HL-60/S4 treated with retinoic acid at 250 ng/mL for 4 days and 3 days (cell line): ENCODE measurements at regions not wholly inside any gene's neighbourhood (a gene's known extent, or its start where the extent isn't known, plus 50 kb on each side); places are given as distances from the start of the nearest gene placed in this dataset.

Experiments used
- in situ Hi-C: fragments of 300-500 bp; cut with MboI; formaldehyde crosslinking; loops from 2 replicates; pipeline ENCODE4 v1.7.0; 2022; ENCODE audit warnings: low sequenced_read_pairs

DNA sequence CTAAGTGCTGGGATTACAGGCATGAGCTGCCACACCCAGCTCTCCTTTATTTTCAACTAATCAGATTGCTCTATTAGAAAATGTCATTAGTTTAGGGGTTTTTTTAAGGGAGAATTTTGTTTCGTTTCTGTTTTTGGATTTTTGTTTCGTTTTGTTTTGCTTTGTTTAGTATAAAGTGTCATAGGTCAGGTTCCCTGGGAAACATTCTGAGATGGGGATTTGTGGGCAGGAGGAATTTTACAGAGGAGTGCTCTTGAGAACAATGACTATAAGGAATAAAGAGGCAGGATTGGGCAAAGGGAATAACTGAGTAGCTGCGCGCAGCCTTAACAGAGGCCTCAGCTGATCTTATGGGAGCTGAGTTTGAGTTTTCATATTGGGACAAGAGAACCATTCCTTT, 86.8 kb upstream of the NR2F2 start:
- in situ Hi-C loops = no loop called here

DNA sequence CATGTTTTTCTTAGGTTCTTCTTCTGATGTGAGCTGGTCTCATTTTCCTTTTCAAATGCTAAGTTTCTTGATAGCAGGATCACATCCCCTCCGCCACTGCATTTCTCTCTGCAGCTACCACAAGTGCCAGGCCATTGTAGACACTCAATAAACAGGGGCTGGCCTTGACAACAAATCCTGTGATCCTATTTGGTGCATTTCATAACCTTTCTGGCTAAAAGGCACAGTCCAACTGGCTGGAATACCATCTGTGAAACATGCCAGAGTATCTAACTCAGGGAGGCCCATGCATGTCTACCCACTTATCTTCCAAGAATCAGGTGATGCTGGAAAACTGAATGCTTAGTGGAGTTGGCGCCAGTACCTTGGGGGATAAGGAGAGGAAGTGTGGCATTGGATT, 85.2 kb upstream of the NR2F2 start:
- in situ Hi-C loops = no loop called here

DNA sequence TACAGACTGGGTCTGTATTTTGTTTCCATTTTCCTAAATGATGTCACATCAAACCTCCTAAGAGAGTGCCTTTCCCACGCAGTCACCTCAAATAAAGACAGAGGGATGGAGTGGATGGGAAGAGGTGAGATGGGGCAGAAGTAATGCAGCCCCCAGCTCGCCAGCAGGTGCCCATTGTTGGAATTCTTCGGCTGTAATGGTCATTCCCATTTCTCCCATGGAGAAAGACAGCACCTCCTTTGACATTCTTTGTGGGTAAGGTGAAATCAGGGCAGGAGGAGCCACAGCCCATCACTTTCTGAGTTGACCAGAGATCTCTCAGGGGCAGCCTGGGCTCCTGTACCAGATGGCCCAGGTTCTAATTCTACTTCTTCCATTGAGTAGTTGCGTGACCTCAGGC, 84.4 kb upstream of the NR2F2 start:
- in situ Hi-C loops = no loop called here

DNA sequence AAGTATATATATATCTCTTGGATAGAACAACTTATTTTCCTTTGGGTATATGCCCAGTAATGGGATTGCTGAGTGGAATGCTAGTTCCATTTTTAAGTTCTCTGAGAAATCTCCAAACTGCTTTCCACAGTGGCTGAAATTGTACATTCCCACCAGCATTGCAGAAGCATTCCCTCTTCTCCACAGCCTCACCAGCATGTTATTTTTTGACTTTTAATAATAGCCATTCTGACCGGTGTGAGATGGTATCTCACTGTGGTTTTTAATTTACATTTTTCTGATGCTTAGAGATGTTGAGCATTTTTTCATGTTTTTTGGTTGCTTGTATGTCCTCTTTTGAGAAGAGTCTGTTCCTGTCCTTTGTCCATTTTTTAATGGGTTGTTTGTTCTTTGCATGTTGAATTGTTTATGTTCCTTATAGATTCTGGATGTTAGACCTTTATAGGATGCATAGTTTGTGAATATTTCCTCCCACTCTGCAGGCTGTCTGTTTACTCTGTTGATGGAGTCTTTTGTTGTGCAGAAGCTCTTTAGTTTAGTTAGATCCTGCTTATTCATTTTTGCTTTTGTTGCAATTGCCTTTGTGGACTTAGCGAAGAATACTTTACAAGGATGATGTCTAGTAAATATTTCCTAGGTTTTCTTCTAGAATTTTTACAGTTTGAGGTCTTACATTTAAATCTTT, 82.7 kb upstream of the NR2F2 start:
- in situ Hi-C loops = no loop called here

DNA sequence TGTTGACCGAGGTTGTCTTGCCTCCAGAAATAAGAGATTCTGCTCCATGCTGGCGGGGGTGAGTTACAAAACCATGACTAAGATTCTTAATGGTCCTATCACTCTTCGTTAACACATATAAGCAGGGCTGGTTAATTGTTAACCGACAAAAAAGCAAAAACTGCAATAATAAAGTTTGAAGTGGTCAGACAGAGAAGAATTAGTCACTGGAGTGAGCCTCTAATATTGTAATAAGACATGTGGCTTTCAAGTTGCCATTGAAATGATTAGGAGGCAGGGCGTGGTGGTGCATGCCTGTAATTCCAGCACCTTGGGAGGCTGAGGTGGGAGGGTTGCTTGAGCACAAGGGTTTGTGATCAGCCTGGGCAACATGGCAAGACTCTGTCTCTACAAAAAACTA, 78.4 kb upstream of the NR2F2 start:
- in situ Hi-C loops = no loop called here

DNA sequence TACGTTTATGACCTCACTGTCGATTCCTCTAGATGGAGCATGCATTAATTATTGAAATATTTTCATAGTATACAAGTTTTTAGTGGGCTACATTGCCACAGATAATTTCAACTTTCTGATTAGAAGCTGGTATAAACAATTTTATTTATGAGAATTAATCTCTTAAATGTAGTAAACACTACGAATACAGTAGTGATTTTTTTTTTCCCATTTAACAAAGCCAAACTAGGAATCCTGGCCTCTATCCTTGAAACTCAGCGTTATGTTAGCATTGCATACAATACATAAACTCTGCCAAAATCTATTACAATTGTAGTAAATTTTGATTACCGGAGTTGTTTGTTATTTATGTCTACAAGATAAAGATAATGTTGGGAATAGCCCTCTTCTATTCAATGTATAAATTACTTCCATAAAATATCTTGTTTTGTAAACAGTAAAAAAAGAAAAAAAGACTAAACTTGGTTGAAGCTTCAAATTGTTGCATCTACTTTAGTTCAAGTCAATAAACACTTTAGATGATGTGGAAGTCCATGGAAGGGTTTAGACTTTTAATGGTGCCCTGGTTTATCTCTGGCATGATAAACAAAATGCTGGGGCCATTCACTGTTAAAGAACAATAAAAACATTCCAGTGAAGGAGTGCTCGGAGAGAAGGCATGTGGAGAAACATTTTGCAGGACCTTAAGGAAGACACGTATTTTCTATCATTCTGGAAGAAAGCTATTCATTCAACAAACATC, 77.3 kb upstream of the NR2F2 start:
- in situ Hi-C loops = no loop called here

DNA sequence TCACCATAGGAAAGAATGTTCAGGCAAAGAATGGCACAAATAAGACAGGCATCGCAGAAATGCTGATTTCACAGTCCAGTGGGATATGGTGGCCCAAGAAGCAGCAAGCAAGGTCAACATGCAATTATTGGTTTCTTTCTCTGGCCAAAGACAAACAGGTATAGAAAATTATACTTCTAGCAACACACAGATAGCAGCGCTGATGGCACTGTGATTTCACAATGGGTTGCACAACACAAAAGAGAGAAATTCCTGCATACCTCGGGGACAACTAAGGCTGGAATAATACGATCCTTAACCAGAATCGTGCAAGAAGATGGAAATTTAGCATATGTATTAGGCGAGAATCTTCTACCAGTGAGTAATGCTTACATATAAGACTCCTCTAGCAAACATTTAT, 76.3 kb upstream of the NR2F2 start:
- in situ Hi-C loops = no loop called here

DNA sequence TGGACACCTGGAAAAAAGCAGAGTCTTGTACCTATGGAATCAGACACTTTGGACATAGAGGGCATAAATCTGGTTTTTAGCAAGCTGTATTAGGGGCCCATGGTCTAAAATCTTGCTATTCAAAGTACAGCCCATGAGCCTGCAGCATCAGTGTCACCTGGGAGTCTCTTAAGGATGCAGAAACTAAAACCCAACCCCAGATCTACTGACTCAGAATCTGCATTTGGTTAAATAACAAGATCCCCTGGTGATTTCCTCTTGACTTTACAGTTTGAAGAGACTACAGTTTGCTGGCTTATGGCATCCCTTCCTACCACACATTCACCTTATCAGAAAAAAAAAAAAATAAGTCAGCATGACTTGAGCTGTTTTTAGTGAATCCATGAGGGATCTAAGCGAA, 74.9 kb upstream of the NR2F2 start:
- in situ Hi-C loops = no loop called here

DNA sequence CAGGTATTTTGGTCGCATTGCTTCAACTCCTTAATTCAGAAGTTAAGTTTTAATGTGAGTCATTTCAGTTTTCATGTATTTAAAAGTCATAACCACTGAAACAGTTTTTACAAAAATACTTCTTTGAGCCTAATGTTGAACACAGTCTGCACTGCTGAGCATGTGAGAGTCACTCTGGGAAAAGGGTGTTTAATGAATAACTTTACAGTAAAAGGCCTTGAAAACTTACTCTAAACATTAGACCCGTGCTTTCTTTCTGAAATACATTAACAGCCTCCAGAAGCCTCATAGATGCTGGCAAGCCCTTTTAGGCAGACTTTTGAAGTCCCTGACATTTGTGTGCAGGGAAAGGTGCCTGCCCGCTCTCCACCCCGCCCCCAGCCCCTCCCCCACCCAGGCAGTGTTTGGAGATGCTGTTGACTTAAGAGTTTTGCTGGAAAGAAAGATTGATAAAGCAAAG, 68.9 kb upstream of the NR2F2 start:
- in situ Hi-C loops = no loop called here

DNA sequence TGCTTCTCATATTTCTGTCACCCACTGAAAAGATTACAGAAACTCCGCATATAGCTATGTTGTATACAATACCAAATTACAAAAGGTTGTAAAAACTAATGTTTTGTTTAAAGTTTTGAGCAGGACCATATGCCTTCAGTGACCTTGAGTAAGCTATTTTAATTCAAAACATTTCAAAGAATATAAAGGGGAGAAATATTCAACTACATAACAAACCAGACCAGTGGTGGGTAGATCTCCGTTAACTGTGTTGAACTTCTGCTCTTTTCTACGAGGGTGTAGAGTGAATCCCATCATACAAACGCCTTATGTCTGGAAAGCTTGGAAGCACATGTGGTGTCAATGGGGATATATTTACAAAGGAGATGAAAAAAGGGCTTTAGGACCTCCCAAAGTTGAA, 68.4 kb upstream of the NR2F2 start:
- in situ Hi-C loops = no loop called here

DNA sequence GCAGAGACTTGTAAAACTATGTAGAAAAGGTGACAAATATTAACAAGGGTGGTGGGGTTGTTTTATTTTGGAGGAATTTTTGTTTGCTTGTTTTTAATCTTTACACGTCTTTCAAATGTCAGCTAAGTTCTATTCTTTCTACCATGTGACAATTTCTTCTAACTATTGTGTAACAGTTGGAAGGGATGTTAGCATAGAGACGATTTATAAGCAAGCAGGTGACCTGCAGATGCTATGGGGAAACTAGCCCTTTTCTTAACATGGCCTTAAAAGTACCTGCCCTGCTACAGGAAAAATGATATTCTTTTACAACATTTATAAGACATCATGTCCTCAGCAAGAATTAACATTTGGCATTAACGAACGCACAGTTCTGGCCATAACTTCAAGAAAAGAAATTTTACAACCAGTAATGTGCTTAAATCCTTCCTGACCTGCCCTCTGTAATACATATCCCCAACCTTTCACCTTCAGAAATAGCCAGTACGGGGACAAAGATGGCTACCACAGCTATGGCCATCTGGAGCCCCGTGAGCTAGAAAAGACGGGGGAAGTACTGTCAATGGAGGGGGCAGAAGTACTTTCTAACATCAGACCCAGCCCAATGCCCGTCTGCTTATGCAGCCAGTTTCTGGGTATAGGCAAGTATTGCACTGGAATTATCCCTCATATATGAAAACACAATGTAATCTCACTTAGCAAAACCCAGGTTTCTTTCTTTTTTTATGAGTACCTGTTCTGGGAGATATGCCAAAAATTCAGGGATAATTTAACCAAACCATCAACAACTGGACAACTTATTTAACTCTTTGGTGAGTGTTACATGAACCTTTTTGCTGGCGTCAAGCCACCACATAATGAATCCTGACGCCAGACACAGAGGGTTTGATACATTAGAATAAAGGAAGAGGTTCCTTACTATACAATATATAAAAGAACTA, 67.7 kb upstream of the NR2F2 start:
- in situ Hi-C loops = no loop called here

DNA sequence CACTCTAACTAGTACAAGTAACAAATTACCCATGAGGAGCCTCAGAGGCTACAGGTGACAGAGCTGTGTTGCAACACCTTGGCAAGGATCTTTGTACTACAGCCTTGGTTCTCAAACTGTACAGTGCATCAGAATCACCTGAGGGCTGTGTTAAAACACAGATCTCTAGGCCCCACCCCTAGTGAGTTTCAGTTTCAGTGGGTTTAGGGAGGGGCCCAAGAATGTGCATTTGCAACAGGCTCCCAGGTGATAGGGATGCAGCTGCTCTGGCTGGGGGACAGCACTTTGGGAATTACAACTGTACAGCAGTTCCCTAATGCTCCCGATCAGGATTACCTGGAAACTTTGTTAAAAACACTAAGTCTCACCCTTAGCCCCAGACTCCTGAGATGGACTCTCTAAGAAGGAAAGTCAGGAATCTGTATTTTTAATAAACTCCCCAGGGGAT, 66.1 kb upstream of the NR2F2 start:
- in situ Hi-C loops = no loop called here

DNA sequence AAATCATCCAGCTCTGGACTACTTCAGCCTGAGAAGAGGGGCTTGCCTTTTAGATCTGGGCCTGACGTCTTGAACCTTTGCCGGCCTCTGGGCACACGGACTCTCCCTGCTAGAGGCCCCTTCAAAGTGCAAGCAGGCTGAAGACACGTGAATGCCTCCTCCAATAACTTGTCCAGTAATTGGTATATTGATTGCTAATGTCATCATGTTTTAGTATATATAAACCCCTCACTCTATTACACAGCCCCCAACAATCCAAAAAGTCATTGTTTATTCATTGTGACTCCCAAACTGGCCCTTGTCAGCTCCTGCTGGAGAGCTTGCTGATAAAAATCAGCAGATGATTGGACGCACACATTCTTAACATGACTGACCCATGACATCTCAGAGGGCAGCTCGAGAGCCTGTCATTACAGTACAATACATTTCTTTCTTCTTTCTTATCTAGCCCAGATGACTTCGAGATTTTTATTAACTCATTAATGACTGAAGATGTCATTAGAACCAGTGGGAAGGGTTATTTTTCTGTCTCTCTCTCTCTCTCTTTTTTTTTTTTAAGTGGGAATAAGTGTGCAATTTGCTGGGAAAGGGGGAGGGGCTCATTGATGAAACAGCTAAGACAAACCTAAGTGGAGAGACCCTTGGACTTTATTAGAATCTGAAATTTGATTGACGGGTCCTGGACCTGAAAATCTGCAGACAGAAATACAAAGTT, 65.5 kb upstream of the NR2F2 start:
- in situ Hi-C loops = no loop called here

DNA sequence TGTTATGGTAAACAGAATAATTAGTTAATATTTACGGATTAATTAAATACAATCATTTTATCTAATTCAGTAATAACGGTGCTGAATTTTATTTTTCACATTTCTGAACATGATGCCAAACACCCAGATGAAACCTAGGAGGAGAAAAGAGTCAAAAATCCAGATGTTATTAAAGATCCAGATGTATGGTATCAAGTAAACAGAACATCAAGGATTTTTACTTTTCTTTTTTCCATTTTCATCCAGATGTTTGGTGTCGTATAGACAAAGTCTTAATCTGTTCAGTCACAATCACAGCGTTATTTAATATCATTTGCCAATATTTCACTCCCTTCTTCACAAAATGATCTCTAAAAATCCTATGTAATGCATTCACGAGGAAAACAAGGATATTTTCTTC, 64.0 kb upstream of the NR2F2 start:
- in situ Hi-C loops = no loop called here

DNA sequence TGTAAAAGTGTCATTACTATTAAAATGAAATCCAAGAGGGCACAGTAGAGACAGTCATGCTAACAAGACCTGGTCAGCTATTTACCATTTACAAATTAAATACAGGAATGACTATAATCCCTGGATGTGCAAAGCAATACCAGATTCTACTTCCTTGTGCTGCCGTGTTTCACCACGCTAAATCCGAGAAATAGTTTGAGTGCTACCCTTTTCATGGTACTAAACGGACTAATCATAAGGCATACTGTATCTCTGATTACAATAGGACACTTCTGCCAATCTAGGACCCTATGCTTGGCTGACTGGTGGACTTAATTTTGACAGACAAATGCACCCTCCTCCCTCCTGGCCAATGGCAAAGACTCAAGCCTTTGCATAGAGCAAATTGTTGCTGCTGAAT, 63.0 kb upstream of the NR2F2 start:
- in situ Hi-C loops = no loop called here

DNA sequence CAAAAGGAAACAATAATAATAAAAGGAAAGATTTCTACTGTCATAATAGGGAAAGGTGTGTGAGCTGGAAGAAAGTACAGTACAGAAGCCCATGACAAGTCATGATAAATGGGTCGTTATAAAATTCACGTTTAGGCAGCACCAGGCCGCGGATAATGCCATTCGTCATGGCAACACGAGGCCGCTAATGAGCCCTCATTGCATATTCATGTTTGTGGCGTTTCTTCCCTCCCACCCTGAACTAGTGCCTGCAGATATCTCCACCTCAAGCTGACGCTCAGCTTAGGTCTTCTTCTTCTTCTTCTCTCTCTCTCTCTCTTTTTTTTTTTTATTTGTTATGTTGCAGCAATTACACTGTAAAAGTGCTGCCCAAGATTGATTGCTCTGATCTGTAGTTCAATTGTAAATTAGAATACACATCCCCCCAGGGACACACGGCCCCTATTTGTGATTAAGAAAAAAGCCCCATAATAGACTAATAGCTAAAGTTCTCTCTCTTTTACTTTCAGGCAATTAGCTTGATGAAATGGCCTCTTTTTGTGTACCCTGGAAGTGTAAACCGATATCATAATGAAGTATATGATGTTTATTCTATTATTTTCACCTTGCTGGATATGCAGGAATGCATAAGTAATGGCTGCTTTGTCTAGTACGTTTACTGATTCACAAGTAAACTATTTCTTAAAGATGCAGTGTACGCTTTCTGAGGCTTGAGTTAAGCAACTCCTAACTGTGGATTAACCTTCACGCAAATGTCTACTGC, 61.9 kb upstream of the NR2F2 start:
- in situ Hi-C loops = no loop called here

DNA sequence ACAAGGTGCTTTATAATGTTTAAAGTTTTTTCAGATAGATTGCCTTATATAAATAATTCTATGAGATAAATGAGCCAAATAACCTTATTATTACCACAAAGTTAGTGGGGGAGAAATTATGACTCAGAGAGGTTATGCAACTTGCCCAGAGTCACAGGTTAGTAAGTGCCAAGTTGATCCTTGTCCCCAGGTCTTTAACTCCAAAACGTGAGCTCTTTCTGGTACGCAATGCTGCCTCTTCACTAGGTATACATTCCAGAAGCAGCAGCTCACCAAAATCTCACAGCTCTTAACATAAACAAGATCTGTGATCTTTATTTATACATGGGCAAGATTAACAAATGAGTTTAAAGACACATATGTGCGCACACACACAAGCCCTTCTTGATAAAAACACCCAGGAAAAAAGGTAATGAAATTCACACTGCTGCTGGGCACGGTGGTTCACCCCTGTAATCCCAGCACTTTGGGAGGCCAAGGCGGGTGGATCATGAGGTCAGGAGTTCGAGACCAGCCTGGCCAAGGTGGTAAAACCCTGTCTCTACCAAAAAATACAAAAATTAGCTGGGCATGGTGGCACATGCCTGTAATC, 59.8 kb upstream of the NR2F2 start:
- in situ Hi-C loops = no loop called here

DNA sequence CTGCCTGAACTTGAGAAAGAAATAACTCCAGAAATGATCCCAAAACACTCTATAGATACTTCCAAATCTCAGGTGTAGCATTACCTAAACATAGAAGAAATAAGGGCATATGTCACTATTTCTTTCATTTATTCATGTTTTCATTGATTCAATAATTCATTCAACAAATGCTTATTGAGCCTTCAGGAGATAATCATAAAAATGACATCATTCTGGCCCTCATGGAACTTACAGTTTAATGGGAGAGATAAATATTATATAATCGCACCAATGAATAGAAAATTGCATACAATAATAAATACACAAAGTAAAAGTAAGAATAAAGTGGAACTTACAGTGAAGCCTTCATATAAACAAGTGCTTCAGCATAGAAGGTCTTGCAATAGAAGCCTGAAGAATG, 58.1 kb upstream of the NR2F2 start:
- in situ Hi-C loops = no loop called here

DNA sequence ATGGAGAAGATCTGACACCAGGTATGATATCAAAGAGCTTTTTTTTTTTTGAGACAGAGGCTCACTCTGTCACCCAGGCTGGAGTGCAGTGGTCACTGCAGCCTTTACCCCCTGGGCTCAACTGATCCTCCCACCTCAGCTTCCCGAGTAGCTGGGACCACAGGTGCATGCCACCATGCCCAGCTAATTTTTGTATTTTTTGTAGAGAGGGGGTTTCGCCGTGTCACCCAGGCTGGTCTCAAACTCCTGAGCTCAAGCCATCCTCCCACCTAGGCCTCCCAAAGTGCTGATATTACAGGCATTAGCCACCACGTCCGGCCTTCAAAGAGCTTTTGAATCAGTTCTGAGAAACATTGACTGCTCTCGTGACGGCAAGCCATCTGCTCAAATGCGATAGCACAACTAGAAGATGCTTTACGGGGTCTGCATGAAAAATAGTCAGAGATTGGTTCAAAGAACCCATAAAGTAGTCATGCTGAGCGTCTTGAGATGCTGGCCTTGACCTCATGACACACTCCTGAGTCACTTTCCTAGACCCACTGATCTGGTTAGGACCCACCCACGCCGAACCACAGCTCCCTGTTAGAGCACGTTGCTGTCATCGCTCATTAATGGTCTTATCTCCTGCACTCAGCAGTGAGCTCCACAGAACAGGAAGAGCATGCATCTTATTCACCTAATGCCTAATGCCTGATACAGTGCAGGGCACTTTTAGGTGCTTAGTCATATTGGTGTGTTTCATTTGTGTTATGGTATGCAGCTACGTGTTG, 57.0 kb upstream of the NR2F2 start:
- in situ Hi-C loops = no loop called here
